LoVo (cell line): ENCODE measurements at regions not wholly inside any gene's neighbourhood (a gene's known extent, or its start where the extent isn't known, plus 50 kb on each side); places are given as distances from the start of the nearest gene placed in this dataset.

Experiments
- DNase-seq: peaks from one replicate; pipeline ENCODE4 v3.0.0-alpha.2; 2016; ENCODE audit warnings: low spot score

DNA sequence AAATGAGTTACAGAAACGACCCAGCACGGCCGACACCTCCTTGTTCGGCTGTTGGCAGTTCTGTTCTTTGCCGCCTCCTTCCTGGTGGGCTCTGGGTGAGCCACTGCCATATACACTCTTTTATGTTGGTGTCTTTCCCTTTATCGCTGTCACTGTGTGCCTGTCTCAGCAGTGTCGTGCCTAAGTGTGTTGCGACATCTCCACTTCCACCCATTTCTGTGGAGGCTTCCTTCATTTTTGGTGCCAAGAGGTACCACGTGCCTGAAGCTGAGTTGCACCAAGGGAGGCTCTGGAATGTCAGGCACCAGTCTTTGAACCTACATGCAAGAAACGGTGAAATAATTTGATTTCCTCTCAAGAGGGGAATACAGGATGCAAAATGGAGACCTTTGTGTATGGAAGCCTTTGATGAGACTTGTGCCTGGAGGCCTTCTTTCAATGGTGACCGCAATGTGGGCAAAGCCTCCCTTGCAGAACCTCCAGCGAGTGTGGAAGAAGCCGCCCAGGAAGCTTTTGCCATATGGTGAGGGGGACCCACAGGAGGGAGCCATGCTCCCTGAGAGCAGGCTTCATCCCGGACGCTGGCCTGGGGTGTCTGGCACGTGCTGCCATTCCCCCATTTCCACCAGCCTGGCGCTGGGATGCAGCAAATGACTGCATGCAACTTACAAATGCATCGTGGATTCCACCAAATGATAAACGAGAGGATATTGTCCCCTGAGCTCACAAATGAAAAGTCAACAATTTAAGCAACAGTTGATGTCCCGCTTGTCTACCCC is 136.2 kb downstream of the TEX29 start:
- DNase-seq, result no peak

DNA sequence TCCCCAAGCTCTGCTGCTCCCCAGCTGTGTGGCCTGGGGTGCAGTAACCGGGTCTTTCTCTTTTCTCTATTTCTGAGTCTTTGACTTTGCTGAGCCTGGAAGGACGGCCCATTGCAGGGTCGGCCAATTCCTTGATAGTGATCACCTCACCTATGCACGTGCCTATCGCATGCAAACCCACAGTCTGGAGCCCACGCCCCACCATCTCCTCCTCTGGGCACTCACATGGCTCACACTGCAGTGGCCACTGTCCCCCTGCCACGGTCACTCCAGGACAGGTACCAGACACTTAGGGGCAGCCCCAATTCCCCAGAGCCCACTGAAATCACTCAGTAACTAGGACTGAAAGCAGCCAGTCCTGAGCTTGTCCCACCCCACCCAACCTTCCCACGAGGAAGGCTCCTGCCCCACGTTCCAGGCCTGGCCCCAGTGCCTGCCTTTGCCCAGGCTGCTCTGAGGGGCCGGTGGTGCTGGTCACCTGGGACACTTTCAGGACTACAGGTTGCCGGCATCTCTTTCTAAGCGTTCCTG is 137.6 kb downstream of the TEX29 start:
- DNase-seq, result no peak

DNA sequence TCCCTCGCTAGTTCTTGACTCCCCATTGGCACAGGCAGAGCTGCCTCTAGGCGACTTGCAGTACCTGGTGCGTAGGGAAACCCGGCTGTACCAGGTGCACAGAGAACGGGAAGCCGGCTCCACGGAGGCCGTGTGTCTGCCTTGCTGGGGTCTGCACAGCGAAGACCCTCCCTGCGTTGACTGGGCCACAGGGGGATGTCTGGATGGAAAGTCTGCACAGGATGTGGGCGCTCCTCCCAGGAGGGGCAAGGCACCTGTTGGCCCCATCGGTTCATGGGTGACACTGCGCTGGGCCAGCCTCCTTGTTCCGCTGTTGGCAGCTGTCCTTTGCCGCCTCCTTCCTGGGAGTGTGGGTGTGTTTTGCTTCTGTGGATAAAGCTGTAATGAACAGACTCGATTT is 138.3 kb downstream of the TEX29 start:
- DNase-seq, result no peak

DNA sequence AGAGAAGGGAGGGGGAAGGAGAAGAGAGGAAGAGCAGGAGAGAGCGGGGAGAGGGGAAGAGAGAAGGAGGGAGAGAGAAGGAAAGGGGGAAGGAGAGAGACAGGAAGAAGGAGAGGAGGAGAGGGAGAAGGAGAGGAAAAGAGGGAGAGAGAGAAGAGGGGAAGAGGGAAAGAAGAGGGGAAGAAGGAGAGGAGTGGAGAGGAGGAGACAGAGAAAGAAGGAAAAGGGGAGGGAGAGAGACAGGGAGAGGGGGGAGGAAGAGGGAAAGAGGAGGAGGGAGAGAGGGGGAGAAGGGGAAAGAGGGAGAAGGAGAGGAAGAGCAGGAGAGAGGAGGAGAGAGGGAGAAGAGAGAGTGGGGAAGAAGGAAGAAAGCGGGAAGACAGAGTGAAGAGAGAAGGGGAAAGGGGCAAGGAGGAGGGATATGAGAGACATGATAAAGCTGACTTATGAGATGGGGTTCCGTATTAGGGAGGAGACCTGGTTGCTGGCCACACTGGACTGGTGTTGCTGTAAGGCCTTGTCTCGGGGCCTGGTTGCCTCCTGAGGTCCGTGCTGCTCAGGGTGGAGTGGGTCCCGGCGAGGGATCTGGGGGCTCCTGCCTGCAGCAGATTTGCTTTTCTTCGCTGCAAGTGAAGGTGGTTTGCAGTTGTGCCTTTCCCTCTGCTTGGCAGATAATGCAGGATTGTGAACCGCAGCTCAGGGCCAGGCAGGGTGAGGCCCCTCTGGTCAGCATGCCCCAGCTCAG is 139.5 kb downstream of the TEX29 start:
- no peak for DNase-seq

DNA sequence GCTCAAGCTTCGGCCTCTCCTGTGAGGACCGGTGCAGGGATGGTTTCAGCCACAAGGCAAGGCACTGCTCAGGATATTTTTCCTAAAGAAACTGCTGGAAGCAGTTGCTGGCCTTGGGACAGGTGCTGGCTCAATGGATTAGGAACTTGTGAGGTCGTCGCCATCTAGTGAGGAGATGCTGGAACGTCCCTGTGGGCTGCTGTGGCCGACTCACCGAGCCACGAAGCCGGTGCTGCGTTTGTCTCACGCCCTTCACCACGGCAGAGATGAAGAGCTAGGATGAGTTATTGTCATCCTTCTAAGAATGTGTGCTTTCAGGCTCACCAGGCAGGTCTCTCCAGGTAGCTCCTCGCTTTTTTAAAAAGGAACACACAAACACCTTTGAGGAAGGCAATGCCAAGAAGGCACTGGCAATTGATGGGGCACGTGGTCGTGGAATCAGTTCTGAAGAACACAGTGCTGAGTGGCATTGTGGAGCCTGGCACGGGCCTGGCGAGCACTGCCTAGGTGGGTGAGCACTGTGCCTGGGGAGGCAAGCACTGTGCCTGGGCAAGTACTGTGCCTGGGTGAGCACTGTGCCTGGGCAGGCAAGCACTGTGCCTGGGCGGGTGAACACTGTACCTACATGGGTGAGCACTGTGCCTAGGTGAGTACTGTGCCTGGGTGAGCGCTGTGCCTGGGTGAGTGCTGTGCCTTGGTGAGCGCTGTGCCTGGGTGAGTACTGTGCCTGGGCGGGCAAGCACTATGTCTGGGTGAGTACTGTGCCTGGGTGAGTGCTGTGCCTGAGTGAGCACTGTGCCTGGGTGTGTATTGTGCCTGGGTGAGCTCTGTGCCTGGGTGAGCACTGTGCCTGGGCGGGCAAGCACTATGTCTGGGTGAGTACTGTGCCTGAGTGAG is 140.4 kb downstream of the TEX29 start:
- no peak for DNase-seq

DNA sequence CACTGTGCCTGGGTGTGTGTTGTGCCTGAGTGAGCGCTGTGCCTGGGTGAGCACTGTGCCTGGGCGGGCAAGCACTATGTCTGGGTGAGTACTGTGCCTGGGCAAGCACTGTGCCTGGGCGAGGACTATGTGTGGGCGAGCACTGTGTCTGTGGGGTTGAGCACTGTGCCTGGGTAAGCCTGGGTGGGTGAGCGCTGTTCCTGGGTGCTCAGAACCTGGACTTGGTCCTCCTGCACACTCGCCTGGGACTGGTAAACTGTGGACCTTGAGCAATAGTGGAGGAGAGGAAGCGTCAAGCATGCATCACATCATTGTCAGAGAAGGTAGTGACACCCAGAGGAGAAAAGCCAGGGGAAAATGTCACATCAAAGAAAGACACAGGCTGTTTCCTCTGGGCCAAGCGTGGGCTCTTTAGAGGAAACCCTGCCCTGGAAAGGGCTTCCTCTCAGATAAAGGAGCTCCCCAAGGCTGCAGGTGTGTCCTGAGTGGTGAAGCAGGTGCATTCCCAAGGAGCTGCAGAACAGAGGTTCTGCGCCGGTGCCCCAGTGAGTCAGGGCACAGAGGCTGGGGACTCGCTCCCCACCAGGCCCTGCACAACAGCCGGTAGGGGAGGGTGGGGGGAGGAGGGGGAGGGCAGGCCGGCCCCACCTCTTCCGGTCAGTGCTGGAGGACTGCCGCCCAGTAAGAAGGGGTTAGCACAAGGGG is 141.2 kb downstream of the TEX29 start:
- no peak for DNase-seq

DNA sequence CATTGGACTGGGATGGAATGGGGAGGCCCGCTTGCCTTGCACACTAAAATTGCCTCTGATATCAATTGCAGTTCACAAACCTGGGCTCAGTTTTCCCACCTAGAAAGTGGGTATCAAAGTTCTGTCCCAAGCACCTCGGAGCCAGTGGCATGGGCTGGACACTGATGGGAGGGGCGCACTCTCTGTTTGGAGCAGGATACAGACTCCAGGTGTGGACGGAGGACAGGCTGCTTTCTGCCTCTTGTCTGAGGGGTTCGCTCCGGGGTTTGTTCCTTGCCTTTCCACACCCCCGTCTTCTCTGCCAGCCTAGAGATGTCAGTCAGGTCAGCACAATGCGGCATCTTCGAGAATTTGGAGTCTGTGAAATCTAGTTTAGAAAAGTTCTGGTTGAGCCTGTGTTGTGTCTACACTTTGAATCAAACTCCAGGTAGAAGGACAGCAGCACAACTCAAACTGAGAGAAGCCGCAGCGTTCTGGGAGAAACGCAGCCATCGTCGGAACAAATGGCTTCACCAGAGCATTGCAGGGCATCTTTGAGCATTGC is 141.9 kb downstream of the TEX29 start:
- DNase-seq, result no peak

DNA sequence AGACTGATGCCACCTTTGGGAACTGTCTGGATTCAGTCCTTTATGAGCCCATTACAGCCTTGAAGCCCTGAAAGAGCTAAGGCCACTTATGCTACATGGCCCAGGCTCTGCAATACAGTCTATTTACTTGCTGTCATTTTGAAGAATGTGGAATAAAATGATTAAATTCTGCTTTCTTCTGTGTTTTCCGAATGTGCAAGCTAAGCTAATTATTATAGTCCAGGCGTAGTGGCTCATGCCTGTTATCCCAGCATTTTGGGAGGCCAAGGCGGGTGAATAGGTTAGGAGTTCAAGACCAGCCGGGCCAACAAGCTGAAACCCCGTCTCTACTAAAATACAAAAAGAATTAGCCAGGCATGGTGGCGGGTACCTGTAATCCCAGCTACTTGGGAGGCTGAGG is 142.5 kb downstream of the TEX29 start:
- no peak for DNase-seq

DNA sequence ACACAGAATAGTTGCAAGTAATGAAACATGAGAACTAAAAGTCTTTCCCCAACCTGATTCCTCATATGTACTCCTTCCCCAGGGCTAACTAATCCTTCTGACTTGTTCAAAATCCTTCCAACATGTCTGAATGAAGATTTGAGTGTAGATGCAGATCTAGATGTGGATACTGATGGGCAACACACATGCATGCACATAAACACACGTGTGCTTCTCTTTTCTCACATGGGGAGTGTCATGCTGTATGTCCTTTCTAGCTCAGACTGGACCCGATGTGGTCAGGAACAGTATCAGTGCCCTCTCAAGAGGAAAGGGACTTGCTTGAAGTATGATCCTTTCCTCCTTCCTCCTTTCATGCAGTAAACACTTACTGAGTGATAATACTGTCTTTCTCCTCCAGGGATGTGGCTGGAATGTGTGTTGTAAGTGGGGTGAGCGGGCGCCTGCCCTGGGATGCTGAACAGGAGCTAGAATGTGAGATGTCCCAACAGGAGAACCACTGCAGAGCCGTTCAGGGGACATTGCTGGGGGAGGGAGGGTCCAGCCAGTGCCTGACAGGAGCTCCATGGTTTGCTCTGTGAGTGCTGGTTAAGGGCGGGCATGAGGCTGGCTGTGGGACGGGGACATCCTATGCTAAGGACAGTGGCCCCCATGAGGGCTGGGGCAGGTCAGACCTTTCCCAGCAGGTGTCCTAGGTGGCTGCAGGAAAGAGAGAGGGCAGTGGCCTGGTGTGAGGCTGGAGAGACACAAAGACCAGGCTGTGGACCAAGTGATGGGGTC is 146.9 kb downstream of the TEX29 start:
- DNase-seq, result no peak

DNA sequence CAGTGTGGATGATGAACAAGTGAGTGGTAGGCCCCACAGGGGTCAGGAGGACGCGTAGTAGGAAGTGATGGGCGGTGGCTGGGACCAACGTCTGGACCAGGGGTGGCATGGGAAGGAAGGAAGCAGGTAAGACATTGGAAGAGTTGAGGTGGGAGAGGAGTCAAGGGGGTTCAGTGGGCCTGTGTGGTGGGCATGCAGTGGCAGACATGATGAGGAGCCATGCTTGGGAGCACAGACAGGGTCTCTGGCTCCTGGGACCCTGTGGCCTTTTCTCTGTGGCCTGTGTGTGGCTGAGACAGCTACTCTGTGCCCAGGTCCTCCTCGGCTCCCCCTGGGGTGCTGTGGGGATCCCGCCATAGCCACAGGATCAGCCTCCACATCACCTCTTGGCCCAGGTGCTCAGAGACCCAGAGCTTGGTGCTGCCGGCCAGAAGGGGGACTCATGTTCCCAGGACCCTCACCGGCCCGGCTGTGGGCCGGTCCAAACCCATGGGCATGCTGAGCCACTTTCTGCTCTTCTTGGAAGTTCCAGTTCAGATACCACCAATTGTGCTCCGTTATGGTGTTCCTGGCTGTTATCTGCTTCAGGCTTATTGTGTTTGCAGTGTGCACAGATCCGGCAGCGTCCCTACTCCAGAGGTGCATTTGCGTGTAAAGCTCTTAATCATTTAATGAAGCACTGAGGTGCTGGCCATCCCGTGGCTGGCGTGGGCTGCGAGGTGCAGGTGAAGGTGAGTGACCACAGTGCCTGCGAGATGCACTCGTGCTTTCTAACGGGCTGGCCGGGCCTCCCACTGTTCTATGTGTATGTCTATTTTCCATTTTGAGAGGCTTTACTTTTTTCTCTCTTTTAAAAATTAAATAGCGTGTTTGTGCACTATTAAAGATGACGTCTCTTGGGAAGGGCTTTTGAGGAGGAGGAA is 147.9 kb downstream of the TEX29 start:
- no peak for DNase-seq

DNA sequence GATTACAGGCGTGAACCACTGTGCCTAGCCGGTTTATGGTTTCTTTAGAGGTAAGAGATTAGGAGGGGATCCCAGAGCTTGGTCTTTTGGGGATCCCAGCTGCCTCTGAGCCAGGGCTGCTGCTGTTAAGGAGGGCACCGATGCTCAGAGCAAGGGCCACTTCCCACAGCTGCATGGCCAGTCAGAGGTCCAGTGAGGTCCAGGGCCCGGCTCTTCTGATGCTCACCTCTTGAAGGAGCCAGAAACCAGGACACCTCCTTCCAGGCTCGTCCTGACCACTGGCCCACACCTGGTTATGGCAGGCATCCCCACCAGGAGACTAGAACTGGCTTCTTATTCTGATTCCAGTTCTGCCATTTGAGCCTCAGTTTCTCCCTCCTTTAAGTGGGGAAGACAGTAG is 149.0 kb downstream of the TEX29 start:
- DNase-seq, result no peak

DNA sequence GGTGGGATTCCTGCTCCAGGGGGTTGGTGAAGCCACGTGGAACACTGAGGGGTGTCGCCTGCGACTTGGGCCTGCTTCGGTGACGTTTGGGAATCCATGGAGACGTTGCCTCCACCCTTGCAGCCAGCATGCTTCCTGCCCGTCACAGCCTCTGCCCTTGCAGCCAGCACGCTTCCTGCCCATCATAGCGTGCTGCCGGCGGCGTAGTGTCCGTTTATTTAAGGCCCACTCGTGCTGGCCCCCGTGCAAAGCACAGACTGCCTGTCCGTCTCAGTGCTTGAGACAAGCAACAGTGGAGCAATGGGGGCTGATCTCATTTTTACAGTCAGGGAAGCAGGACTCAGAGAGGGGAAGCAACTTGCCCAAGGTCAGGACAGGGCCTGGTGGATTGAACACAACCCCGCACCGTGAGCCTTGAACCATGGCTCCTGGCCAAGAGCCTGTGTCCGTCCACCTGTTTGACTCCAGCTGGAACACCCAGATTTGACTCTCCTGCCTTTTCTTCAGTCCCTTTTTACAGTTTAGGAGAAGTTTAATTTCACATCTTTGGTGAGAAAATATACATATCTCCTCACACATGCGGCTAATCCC is 149.6 kb downstream of the TEX29 start:
- no peak for DNase-seq

DNA sequence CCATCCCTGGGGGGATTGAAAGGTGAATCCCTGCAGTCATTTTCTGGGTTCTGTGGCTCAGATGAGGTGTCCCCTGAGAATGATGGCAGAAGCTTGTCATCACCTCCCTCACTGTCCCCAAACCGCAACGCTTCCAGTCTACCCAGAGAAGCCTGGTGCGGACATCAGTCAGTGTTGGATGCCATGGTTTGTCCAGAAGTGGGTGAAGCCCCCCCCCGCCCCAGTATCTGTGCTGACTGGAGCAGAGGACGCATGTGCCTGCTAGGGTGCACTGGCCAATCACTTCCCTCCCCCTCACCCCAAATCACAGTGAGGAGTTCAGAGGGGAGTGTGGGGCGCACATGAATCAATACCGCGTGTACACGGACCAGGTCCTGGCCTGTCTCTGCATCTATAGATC is 150.5 kb downstream of the TEX29 start:
- no peak for DNase-seq

DNA sequence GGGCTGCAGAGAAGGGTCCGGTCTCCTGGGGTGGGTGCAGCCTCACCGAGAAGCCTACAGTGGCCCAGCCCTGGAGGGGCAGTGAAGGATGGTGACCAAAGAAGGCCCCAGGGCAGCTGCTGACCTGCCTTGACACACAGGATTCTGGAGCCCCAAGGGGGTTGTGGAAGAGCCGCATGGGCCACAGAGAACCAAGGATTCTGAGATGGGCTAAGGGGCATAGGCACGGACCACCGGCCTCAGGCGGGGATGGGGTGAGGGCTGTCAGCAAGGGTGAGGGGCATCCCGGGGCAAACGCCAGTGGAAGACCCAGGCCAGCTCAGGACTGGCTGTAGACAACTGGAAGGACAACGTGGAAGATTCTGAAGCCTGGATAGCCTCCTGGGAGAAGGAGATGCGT is 151.6 kb downstream of the TEX29 start:
- DNase-seq, result no peak

DNA sequence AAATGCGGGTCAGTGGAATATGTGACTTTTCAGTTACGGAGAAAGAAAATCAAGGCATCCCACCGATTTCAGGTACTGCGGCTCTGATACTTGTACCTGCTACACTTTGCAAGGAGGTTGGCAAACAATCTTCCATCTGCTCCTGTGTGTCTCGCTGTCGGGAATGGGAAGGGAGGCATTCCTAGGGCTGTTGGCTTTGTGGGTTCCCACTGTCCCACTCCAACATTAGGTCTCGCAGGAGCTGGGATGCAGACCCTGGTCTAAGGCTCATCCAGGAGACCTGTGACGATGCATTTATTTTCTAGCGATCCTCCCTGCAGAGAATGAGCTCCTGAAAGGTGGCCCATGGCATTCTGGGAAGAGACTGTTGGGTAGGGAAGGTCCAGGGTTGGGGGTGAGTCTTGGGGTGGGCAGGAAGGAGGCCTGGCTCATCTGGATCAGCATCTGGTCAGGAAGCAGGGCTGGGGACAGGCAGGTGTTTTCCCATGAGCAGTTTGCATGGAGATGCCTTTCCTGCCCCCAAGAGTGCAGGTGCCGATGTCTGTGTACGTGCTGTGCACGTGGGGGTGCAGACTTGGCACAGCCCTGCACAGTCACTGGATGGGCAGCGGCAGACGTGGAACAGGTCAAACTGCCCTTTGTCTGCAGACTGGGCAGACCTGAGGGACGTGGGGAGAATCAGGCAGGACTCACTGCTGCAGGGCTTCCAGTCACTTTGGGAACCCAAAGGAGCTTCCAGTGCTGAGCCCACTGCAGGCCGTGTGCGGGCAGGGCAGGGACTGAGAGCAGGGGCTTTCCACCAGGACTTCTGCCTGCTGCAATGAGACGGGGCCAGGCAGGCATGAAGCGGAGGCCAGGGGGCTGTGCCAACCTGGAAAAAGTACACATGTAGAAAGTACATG is 152.4 kb downstream of the TEX29 start:
- DNase-seq, result no peak

DNA sequence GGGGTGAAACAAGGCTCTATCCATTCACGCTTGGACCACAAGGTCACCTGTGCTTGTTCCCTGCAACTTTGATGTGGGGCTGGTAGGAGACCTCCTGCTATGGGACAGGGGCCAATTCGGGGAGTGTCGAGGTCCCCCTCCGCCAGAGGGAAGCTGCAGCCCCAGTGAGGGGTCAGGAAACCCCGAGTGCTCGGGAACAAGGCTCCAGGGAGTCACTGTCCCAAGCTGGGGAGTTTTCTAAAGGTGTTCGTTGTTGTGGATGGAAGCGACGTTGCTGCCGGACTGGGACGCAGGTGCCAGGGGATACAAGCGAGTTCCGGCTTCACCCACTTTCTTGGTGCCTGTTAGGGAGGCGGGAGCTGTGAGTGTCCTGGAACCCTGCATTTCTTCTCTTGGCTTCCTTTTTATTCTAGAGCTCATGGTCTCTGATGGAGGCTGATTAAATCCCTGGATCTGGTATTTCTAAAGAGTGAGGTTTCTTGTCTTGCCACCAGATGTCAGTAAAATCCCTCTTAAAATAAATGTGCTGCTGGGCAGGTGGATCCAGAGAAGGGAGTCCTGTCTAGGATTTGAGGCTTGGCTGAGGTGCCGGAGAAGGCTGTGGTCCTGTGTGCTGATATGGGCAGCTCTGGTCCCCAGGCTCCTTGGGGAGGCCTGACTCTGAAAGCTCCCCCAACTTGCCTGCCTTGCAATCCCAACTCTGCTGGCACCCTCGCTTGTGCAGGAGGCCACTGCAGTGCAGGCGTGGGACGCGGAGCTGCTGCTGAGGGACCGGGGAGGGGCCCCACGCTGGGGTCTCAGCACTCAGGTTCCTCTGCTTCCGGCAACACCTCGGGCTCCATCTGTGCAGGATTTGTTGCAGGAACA is 153.9 kb downstream of the TEX29 start:
- DNase-seq, result peak; percentile 49

DNA sequence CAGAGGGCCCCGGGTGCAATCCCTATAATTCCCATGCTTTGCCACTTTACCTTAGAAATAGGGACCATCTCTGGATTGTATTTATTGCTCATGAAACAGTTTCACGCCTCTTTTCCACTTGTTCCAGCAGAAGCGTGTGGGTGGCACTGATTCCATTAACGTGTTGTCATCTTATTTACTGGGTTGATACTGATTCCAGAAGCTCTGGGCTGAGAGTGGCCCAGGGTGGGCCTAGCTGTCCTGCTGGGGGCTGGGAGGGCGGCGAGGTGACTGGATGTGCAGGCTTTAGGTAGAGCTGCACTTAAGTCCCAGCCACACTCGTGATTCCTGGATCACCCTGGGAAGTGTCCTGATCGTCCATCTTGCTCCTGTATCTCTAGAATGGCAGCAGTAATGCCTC is 155.0 kb downstream of the TEX29 start:
- DNase-seq, result no peak
